ENCODE measurements at regions not wholly inside any gene's neighbourhood (a gene's known extent, or its start where the extent isn't known, plus 50 kb on each side); places are given as distances from the start of the nearest gene placed in this dataset.
"Not testable (repeated sequence)": the region's sequence is repeated elsewhere in the genome, so short reads cannot be mapped to it uniquely, and the experiment has no call there.

DNA sequence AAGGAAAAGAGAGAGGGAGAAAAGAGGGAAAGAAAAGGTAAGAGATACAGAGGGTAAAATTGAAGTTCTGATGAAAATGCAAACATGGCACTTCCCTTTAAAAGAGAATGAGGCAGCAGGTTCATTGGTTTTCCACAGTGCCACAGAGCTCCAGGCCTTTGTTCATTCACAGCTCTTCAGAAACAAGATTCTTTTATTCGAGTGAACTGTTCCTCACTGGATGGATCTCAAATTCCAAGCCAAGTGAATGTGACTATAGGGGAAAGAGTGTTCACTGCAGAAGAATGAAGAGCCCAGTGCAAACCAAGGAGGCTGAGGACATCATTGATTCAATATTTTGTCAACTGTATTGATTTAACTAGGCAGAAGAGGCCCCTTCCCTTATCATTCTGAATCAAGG, 280.3 kb upstream of the PROK2 start:
- Histone ChIP-seq H3K4me3 (ENCODE audit: low read length) (no peak overlapping the region), H3K9me3 (replicated peaks; ENCODE audit: insufficient read depth, low read length) (no peaks in the 10 kb centered on the region), H3K4me2 (ENCODE audit: low read depth, low read length) (no peak overlapping the region), H3K27me3 (replicated peaks; ENCODE audit: insufficient read depth, low read length) (no peaks in the 10 kb centered on the region), H3K9ac (ENCODE audit: low read length) (no peak overlapping the region), H3K36me3 (replicated peaks; ENCODE audit: insufficient read depth, low read length) (no peaks in the 10 kb centered on the region), H2AFZ (ENCODE audit: low read length) (no peak overlapping the region), H3K4me1 (ENCODE audit: low read length) (no peaks in the 10 kb centered on the region), H3K27ac (ENCODE audit: low read length) (no peak overlapping the region), H4K20me1 (ENCODE audit: insufficient read depth, low read length) (no peaks in the 10 kb centered on the region), H3K9me2 (replicated peaks; ENCODE audit: insufficient read depth, low read length) (no peaks in the 10 kb centered on the region), H3K79me2 (ENCODE audit: low read length) (no peaks in the 10 kb centered on the region), H3F3A (ENCODE audit: insufficient read depth, low read length) (no peaks in the 10 kb centered on the region)
- DNase-seq: no peak
- no peak for TF ChIP-seq EZH2phosphoT487 (IDR thresholded peaks at IDR 0.05; ENCODE audit: low read length)
- TF ChIP-seq, protein P1, sequence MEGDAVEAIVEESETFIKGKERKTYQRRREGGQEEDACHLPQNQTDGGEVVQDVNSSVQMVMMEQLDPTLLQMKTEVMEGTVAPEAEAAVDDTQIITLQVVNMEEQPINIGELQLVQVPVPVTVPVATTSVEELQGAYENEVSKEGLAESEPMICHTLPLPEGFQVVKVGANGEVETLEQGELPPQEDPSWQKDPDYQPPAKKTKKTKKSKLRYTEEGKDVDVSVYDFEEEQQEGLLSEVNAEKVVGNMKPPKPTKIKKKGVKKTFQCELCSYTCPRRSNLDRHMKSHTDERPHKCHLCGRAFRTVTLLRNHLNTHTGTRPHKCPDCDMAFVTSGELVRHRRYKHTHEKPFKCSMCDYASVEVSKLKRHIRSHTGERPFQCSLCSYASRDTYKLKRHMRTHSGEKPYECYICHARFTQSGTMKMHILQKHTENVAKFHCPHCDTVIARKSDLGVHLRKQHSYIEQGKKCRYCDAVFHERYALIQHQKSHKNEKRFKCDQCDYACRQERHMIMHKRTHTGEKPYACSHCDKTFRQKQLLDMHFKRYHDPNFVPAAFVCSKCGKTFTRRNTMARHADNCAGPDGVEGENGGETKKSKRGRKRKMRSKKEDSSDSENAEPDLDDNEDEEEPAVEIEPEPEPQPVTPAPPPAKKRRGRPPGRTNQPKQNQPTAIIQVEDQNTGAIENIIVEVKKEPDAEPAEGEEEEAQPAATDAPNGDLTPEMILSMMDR (IDR thresholded peaks at IDR 0.05; ENCODE audit: low read length): no peak
- no peak for TF ChIP-seq EZH2 (optimal IDR thresholded peaks at IDR 0.05; ENCODE audit: low read depth, low read length)

DNA sequence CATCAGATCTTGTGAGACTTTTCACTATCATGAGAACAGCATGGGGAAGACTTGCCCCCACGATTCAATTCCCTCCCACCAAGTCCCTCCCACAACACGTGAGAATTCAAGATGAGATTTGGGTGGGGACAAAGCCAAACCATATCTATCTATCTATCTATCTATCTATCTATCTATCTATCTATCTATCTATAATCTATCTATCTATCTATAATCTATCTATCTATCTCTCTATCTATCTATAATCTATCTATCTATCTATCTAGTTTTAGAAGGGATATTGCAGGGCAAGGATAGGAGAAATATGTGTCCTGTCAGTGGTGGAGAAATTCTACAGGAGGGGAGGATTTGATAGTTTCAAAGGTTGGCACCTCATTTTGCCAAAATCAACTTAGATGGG, 279.8 kb upstream of the PROK2 start:
- H3K4me3 ChIP-seq (ENCODE audit: low read length); DNase-seq; H4K20me1 ChIP-seq (ENCODE audit: insufficient read depth, low read length); H3K4me1 ChIP-seq (ENCODE audit: low read length); H3K9me2 ChIP-seq (replicated peaks; ENCODE audit: insufficient read depth, low read length); H3K27ac ChIP-seq (ENCODE audit: low read length); H3K4me2 ChIP-seq (ENCODE audit: low read depth, low read length); H3K9ac ChIP-seq (ENCODE audit: low read length); H3K36me3 ChIP-seq (replicated peaks; ENCODE audit: insufficient read depth, low read length); H3K79me2 ChIP-seq (ENCODE audit: low read length); H2AFZ ChIP-seq (ENCODE audit: low read length); H3F3A ChIP-seq (ENCODE audit: insufficient read depth, low read length); H3K9me3 ChIP-seq (replicated peaks; ENCODE audit: insufficient read depth, low read length); H3K27me3 ChIP-seq (replicated peaks; ENCODE audit: insufficient read depth, low read length): not testable (repeated sequence)

DNA sequence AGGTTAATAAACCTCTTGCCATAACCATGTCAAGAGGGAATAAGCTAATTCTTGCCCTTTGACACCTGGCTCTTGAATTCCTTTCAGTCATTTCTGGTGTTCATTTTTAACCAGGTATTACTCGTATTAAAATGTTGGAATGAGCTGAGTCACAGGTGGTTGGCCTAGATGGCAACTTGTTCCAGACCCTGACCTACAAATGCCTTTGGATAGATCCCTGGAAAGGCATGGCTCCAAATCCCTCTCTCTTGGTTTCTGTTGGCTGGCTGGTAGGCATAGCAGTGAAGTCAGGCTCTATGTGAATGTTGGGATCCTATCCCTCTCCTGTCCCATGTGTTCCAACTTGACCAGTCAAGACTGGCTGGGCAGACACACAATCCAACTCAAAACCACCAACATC, 277.1 kb upstream of the PROK2 start:
- H3K27ac ChIP-seq (ENCODE audit: low read length): no peak overlapping the region
- no peaks in the 10 kb centered on the region for H3K9me3 ChIP-seq (replicated peaks; ENCODE audit: insufficient read depth, low read length)
- no peaks in the 10 kb centered on the region for H3K4me1 ChIP-seq (ENCODE audit: low read length)
- H3K4me2 ChIP-seq (ENCODE audit: low read depth, low read length): no peak overlapping the region
- no peak for DNase-seq
- H3K79me2 ChIP-seq (ENCODE audit: low read length): no peaks in the 10 kb centered on the region
- H3K27me3 ChIP-seq (replicated peaks; ENCODE audit: insufficient read depth, low read length): no peaks in the 10 kb centered on the region
- no peak overlapping the region for H3K4me3 ChIP-seq (ENCODE audit: low read length)
- H2AFZ ChIP-seq (ENCODE audit: low read length): no peak overlapping the region
- no peak overlapping the region for H3K9ac ChIP-seq (ENCODE audit: low read length)
- no peaks in the 10 kb centered on the region for H3F3A ChIP-seq (ENCODE audit: insufficient read depth, low read length)
- no peaks in the 10 kb centered on the region for H4K20me1 ChIP-seq (ENCODE audit: insufficient read depth, low read length)
- no peaks in the 10 kb centered on the region for H3K9me2 ChIP-seq (replicated peaks; ENCODE audit: insufficient read depth, low read length)
- TF ChIP-seq EZH2 (optimal IDR thresholded peaks at IDR 0.05; ENCODE audit: low read depth, low read length) (no peak), EZH2phosphoT487 (IDR thresholded peaks at IDR 0.05; ENCODE audit: low read length) (no peak)
- TF ChIP-seq, protein P1 (IDR thresholded peaks at IDR 0.05; ENCODE audit: low read length): no peak
- H3K36me3 ChIP-seq (replicated peaks; ENCODE audit: insufficient read depth, low read length): no peaks in the 10 kb centered on the region

DNA sequence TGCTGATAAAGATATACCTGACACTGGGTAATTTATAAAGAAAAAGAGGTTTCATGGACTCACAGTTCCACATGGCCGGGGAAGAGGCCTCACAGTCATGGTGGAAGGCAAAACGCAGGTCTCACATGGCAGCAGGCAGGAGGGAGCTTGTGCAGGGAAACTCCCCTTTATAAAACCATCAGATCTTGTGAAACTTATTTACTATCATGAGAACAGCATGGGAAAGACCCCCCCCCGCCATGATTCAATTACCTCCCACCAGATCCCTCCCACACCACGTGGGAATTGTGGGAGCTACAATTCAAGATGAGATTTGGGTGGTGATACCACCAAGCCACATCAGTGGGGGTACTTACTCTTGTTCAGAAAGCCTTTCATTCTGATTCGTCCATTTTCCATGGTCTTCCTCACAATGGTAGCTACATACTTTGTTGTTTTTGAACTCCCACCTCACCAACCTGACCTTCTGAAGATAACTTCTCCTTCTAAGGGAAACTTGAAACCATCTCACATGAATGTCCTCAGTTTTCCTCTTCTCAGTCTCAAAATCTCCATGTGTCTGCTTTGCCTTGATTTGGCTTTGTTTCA, 275.6 kb upstream of the PROK2 start:
- no peak for DNase-seq
- no peak overlapping the region for H3K9ac ChIP-seq (ENCODE audit: low read length)
- H3K9me3 ChIP-seq (replicated peaks; ENCODE audit: insufficient read depth, low read length): no peaks in the 10 kb centered on the region
- no peak overlapping the region for H3K4me2 ChIP-seq (ENCODE audit: low read depth, low read length)
- no peak overlapping the region for H3K27ac ChIP-seq (ENCODE audit: low read length)
- no peaks in the 10 kb centered on the region for H4K20me1 ChIP-seq (ENCODE audit: insufficient read depth, low read length)
- H3K4me1 ChIP-seq (ENCODE audit: low read length): no peaks in the 10 kb centered on the region
- no peaks in the 10 kb centered on the region for H3K27me3 ChIP-seq (replicated peaks; ENCODE audit: insufficient read depth, low read length)
- no peak overlapping the region for H3K4me3 ChIP-seq (ENCODE audit: low read length)
- H3K79me2 ChIP-seq (ENCODE audit: low read length): no peaks in the 10 kb centered on the region
- H3K36me3 ChIP-seq (replicated peaks; ENCODE audit: insufficient read depth, low read length): no peaks in the 10 kb centered on the region
- TF ChIP-seq, protein P1 (IDR thresholded peaks at IDR 0.05; ENCODE audit: low read length): no peak
- TF ChIP-seq EZH2 (optimal IDR thresholded peaks at IDR 0.05; ENCODE audit: low read depth, low read length) (no peak), EZH2phosphoT487 (IDR thresholded peaks at IDR 0.05; ENCODE audit: low read length) (no peak)
- H3F3A ChIP-seq (ENCODE audit: insufficient read depth, low read length): no peaks in the 10 kb centered on the region
- H3K9me2 ChIP-seq (replicated peaks; ENCODE audit: insufficient read depth, low read length): no peaks in the 10 kb centered on the region
- H2AFZ ChIP-seq (ENCODE audit: low read length): no peak overlapping the region
